Stimulated activated CD4-positive, alpha-beta T cell treated with anti-CD3 and anti-CD28 coated beads, Interleukin-12 subunit alpha, Interleukin-12 subunit beta, amount 100 ng/mL, for 48 hours (primary cell): ENCODE measurements at regions not wholly inside any gene's neighbourhood (a gene's known extent, or its start where the extent isn't known, plus 50 kb on each side); places are given as distances from the start of the nearest gene placed in this dataset.
"Not testable (repeated sequence)": the region's sequence is repeated elsewhere in the genome, so short reads cannot be mapped to it uniquely, and the experiment has no call there.

Experiments
- DNase-seq, 3 donors: peaks; one replicate each; pipeline ENCODE4 v3.0.0-alpha.2; 2020; ENCODE audit warnings: low read depth in 2 of 3, low spot score in 1 of 3

GRCh38 chr3:75384016-75384415 is 280.1 kb upstream of the FRG2C start:
- DNase-seq: not testable (repeated sequence)

DNA sequence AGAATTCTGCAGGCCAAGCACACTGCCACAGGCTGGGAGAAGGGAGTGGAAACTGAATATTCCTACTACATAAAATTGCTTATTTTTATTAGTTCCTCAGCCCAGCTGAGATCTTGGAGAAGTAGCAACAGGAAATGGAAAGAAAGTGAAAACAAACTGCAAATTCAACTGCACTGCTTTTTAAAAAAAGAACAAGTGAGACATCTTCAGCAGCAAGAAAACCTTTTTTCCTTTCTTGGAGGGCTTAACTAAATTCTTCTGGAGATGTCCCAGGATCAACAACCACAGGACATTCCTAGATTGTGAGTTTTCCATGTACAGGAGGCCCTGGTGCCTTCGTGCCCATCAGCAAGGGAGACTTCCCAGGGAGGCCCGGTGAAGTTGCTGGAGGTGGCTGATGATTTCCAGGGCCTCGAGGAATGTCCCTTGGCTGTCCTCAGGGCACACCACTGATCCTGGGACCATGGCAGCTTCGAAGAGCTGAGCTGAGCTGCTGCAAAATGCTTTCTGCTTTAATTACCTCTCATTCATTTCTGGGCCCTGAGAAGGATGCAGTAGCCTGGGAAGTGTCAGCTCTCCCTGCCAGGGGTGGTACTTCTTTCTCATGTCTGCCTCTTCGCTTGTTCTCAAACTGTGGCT is 275.5 kb upstream of the FRG2C start:
- DNase-seq: not testable (repeated sequence)

DNA sequence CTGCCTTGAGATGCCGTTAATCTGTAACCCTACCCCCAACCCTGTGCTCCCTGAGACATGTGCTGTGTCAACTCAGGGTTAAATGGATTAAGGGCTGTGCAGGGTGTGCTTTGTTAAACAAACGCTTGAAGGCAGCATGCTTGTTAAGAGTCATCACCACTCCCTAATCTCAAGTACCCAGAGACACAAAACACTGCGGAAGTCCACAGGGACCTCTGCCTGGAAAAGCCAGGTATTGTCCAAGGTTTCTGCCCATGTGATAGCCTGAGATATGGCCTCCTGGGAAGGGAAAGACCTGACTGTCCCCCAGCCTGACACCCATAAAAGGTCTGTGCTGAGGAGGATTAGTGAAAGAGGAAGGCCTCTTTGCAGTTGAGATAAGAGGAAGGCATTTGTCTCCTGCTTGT is 270.8 kb upstream of the FRG2C start:
- DNase-seq: not testable (repeated sequence)

DNA sequence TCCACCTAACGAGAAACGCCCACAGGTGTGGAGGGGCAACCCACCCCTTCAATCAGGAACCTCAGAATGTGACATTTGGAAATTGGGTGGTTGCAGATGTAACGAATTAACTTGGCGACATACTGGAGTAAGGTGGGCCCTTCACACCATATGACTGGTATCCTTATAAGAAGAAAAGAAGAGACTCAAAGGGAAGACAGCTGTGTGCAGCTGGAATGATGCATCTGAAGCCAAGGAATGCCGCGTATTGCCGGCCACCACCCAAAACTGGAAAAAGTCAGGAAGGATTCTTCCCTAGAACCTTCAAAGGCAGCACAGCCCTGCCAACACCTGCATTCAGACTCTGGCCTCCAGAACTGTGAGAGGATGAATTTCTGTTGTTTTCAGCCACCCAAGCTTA is 270.0 kb upstream of the FRG2C start:
- DNase-seq: not testable (repeated sequence)

DNA sequence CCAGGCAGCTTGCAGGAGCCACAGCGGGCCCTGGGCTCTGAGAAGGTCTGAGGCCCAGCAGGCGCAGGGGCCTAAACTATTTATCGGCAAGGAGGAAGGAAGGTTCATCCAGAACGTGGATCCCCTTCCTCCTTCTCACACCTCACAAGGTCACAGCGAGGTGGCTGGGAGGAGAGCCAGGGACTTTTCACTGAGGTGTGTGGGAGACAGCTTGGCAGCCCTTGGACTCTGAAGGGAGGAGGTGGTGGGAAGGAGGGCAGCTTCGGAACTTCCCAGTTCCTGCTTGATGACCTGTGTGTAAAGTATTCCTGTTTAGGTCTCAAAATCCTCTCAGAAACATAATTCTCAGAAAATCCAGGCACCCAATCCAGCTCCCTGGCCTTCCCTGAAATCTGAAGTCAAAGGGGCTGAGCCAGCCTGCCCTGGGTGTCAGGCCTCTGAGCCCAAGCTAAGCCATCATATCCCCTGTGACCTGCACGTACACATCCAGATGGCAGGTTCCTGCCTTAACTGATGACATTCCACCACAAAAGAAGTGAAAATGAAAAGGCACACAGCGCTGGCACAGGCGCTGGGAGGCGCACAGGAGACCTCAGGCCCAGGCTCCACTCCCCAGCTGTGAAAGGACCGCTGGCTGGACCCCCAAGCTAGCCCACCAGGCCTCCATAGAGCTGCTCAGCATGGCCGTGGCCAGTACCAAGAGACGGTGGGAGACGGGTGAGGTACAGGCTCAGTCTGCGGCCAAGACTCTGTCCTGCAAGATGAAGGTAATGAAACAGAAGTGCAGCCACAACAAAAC is 269.4 kb upstream of the FRG2C start:
- not testable (repeated sequence) for DNase-seq

DNA sequence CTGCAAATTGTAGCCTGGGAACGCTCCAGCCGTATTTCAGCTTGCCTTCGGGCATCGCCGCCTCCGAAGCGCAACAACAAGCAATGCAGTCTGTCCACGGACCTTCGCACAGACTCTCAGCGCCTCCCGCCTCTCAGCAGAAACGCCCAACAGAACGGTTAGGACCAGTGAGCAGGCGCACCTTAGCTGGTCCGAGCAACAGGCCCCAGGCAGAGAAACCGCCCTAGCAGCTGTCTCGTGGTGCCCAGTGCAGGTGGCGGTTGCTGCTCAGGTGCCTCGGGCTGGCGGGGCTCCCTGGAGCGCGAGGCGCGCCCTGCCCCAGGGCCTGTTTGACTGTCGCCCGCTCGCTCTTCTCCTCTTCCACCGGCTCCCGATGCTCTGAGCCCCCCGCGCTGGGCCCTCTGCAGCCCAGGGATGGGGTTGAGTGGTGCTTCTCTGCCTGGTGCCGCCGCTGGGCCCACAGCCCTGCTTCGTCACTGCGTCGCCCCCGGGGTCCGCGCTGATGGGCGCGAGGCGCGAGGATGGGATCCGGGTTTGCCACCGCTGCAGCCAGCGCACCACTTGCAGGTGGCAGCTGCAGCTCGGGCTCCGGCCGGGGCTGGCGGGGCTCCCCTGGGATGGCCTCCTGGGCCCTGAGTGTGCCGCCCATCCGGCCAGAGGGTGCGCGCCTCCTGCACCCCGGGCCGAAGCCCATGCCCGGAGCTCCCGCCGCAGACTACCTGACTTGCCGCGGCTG is 268.4 kb upstream of the FRG2C start:
- no peak for DNase-seq

DNA sequence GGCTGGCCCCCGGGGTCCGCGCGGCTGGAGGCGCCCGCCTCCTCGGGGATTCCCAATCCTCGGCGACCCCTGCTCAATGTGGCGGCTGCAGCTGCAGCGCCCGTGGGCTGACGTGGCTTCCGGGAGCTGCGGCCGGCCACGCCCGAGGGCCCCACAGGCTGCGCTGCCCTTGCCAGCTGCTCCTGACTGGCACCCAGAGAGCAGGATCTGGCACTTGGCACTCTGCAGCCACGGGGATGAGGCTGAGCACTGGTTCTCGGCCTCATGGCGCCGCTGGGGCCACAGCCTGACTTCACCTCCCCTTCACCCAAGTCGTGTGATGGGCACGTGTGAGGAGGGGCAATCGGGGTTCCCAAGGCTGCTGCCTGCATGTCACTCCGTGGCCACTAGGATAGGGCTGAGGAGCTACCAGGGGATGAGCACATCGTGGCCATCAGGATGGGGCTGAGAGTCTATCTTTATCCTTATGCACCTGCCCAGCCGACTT is 267.8 kb upstream of the FRG2C start:
- no peak for DNase-seq

- not testable (repeated sequence) for DNase-seq
Measured at GRCh38 chr3:75397486-75397885, 266.6 kb upstream of the FRG2C start.

- DNase-seq: peak; percentile 24 to 46 (median 36)
Measured at GRCh38 chr3:75422101-75422945, 241.8 kb upstream of the FRG2C start.

DNA sequence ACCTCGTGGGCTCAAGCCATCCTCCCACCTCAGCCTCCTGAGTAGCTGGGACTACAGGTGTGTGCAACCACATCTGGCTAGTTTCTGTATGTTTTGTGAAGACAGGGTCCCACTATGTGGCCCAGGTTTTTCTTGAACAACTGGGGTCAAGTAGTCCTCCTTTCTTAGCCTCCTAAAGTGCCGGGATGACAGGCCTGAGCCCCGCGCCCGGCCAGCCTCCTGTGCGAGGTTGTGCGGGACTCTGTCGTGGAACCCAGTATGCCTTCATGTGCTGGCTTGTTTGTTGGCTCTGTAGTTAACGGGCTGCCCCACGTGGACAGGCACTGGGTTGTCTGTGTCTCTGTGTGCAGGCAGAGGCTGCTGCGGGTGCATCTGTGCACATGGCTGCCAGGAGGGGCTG is 238.7 kb upstream of the FRG2C start:
- not testable (repeated sequence) for DNase-seq

GRCh38 chr3:75427486-75427885 is 236.6 kb upstream of the FRG2C start:
- DNase-seq: not testable (repeated sequence)

DNA sequence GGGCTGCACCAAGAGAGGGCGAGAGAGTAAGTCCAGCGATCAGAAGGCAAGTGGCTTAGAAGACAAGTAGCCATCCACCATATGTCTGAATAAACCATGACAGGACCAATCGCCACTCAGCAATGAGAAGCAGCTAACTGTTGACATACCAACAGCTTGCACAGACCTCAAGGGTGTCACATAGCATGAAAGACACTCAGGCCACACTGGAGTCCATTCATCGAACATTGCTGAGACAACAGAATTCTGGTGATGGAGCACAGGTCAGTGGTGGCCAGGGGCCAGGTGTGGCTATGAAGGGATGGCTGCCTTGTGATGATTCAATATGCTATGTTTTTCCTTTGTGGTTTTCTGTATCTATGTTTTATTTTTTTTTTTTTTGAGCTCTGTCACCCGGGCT is 236.2 kb upstream of the FRG2C start:
- DNase-seq: not testable (repeated sequence)

DNA sequence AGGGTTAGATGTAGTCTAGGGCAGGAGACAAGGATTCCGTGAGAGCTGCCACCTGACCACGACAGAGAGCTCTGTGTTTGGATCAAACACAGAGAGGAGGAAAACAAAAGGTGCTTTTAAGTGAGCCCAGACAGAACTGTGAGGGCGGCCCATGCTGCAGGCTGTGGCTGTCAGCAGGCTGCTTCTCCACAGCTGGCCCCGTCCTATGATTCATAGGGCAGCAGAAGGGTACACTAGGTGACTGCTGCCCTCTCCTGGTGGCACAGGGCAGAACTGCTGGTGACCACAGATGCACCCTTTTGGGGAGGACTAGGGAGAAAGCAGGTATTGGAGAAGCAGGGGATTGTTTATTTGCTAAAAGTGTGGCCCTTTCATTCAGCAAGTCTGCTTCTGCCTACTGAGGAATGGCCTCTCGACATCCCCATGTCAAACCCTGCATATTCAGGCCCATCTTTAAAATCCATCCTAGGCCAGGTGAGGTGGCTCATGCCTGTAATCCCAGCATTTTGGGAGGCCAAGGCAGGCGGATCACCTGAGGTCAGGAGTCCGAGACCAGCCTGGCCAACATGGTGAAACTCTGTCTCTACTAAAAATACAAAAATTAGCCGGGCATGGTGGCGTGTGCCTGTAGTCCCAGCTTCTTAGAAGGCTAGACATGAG is 234.4 kb upstream of the FRG2C start:
- DNase-seq: peak; percentile 52 to 65 (median 60)

- not testable (repeated sequence) for DNase-seq
Measured at GRCh38 chr3:75430406-75430805, 233.7 kb upstream of the FRG2C start.

GRCh38 chr3:75431120-75431519 is 233.0 kb upstream of the FRG2C start:
- DNase-seq: not testable (repeated sequence)

DNA sequence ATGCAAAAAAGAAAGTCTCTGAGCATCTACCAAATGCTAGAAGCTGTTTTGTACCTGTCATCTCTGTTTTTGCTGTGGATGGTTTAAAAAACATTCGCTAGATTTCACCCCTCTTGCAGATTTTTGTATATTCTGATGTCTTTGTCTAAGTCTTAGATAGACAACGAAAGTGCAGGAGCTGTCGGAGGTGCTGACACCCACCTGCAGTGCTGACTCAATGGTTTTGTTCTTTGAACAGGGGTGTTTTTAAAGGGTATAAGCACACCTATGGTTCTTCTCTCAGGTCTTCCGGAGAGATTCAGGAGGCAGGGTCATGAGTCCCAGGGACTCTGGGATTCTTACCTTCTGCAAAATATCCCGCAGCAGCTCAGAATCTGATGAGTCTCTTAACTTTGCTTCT is 231.7 kb upstream of the FRG2C start:
- DNase-seq: not testable (repeated sequence)

- DNase-seq: not testable (repeated sequence)
Measured at GRCh38 chr3:75432885-75433284, 231.2 kb upstream of the FRG2C start.

DNA sequence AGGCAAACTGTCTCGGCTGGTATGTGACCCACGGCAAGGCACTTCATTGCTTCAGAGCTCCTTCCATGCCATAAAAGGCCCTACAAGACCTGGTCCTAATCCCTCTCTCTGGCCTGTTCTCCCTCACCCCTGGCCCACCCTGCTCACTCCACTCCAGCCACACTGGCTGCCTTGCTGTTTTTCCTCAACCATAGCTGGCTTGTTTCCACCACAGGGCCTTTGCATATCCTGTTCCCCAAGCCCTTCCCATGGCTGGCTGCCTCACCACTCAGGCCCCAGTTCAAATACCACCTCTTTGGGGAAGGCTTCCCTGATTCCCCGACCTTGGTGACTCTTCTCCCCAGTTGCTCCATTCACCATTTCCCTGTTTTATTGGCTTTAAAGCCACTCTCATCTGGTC is 230.8 kb upstream of the FRG2C start:
- not testable (repeated sequence) for DNase-seq

DNA sequence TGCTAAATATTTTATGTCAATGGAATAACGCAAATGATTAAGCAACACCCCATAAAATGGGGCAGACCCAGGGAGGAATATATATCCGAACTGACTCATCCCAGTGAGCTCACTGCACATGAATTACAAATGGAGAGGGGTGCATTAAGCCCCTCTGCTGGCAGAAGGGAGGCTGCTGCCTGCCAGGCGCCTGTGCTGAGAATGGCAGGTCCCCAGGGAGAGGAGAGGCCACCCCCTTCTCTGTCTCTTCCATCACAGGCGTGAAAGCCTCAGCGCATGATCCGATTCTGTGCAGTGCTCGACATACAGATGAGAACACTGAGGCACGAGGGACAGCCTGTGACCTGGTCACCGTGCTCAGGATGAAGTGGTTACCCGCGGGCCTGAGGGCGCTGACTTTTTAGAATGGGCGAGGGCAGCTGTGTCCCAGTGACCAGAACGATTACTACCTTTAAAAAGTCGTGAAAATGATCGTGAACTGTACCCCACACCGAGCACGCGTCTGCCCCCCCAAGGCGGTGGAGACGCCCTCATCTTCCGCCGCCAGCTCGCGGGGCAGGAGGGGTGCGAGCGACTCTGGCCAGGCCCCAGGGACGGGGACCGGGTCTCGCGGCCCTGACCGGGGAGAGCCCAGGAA is 229.7 kb upstream of the FRG2C start:
- not testable (repeated sequence) for DNase-seq
